Suprapubic skin (tissue), 4 donors: ENCODE measurements at regions not wholly inside any gene's neighbourhood (a gene's known extent, or its start where the extent isn't known, plus 50 kb on each side); places are given as distances from the start of the nearest gene placed in this dataset.
A peak's percentile ranks its signal among the peaks of the same experiment; 100 is the strongest.

Experiments used
- DNase-seq, 2 donors: peaks; one replicate each; pipeline ENCODE4 v3.0.0-alpha.2; 2019; ENCODE audit warnings: low spot score in 2 of 2
- H3K27ac ChIP-seq: fragments of 200-600 bp; sonication (generic); one replicate; pipeline ENCODE4 v1.5.1; 2019
- H3K27me3 ChIP-seq: fragments of 200-600 bp; sonication (generic); one replicate; pipeline ENCODE4 v1.5.1; 2019
- H3K36me3 ChIP-seq: fragments of 200-600 bp; sonication (generic); one replicate; pipeline ENCODE4 v1.5.1; 2019
- H3K4me1 ChIP-seq: fragments of 200-600 bp; sonication (generic); one replicate; pipeline ENCODE4 v1.5.1; 2019
- H3K4me3 ChIP-seq: fragments of 200-600 bp; sonication (generic); one replicate; pipeline ENCODE4 v1.5.1; 2019; ENCODE audit warnings: mild to moderate bottlenecking
- H3K9me3 ChIP-seq: fragments of 200-600 bp; sonication (generic); one replicate; pipeline ENCODE4 v1.5.1; 2019
- EP300 ChIP-seq: sonication (generic); formaldehyde crosslinking; IDR thresholded peaks from one replicate; pipeline ENCODE4 v1.6.1; 2017; ENCODE audit warnings: antibody characterized with exemption
- POLR2A ChIP-seq, 2 donors: fragments of 450-650 bp; IDR thresholded peaks; one replicate each; pipeline ENCODE4 v1.6.1; 2017; ENCODE audit warnings: antibody characterized with exemption in 2 of 2, mild to moderate bottlenecking in 2 of 2, moderate library complexity in 2 of 2
- POLR2AphosphoS5 ChIP-seq, 3 donors: sonication (generic); formaldehyde crosslinking; IDR thresholded peaks; one replicate each; pipeline ENCODE4 v1.6.1; 2017; ENCODE audit warnings: antibody characterized with exemption in 3 of 3
- WGBS: methylation state at CpG from one replicate; pipeline ENCODE4 v1.1.5; 2018; 5-methylcytosine and 5-hydroxymethylcytosine counted together
- TF ChIP-seq, protein P1 (sequence below), 2 donors: fragments of 200-600 bp in 1 of 2; fragments of 450-650 bp in 1 of 2; sonication (generic) in 1 of 2; IDR thresholded peaks; one replicate each; pipeline ENCODE4 v1.5.1; 2016 to 2019; ENCODE audit warnings: antibody characterized with exemption in 2 of 2, mild to moderate bottlenecking in 1 of 2, moderate library complexity in 1 of 2

- 69% methylated on average over 3 of the region's 3 CpGs for WGBS
- Histone ChIP-seq H3K4me3 (no peak overlapping the region), H3K27me3 (no peaks in the 10 kb centered on the region), H3K4me1 (no peaks in the 10 kb centered on the region), H3K27ac (no peak overlapping the region), H3K36me3 (no peaks in the 10 kb centered on the region), H3K9me3 (no peaks in the 10 kb centered on the region)
- DNase-seq, result peak in 1 of 2 donors; percentile 29
- TF ChIP-seq EP300 (no peak), POLR2A (IDR thresholded peaks at IDR 0.05) (no peak), POLR2AphosphoS5 (IDR thresholded peaks at IDR 0.05) (no peak)
- TF ChIP-seq, protein P1, sequence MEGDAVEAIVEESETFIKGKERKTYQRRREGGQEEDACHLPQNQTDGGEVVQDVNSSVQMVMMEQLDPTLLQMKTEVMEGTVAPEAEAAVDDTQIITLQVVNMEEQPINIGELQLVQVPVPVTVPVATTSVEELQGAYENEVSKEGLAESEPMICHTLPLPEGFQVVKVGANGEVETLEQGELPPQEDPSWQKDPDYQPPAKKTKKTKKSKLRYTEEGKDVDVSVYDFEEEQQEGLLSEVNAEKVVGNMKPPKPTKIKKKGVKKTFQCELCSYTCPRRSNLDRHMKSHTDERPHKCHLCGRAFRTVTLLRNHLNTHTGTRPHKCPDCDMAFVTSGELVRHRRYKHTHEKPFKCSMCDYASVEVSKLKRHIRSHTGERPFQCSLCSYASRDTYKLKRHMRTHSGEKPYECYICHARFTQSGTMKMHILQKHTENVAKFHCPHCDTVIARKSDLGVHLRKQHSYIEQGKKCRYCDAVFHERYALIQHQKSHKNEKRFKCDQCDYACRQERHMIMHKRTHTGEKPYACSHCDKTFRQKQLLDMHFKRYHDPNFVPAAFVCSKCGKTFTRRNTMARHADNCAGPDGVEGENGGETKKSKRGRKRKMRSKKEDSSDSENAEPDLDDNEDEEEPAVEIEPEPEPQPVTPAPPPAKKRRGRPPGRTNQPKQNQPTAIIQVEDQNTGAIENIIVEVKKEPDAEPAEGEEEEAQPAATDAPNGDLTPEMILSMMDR (IDR thresholded peaks at IDR 0.05), result no peak
Observed at GRCh38 chr10:130350996-130351395, 214.8 kb downstream of the GLRX3 start.

GRCh38 chr10:130351466-130352290 is 215.5 kb downstream of the GLRX3 start:
- no peak overlapping the region for H3K27ac ChIP-seq
- DNase-seq, result peak in 1 of 2 donors; percentile 71
- 83% methylated on average over 14 of the region's 17 CpGs for WGBS
- H3K9me3 ChIP-seq, result no peaks in the 10 kb centered on the region
- no peaks in the 10 kb centered on the region for H3K4me1 ChIP-seq
- TF ChIP-seq, protein P1 (IDR thresholded peaks at IDR 0.05), result no peak
- TF ChIP-seq POLR2A (IDR thresholded peaks at IDR 0.05) (no peak), POLR2AphosphoS5 (IDR thresholded peaks at IDR 0.05) (no peak), EP300 (no peak)
- no peaks in the 10 kb centered on the region for H3K36me3 ChIP-seq
- H3K27me3 ChIP-seq, result no peaks in the 10 kb centered on the region
- H3K4me3 ChIP-seq, result no peak overlapping the region

DNA sequence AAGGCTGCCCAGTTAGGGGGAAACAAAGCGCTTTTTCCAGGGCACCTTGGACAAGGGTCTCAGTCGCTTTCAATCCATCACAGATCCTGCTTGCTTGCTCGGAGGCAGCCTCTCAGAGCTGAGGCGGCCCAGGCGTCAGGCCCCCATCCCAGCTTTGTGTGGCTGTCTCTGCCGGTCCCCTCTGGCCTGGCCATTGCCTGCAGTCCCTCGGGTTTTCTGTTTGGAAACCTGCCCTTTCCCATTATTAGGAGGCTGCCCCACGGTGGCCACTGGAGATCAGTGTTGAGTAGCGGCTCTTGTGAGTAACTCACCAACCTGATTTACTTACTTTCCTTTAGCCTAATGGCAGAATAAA is 216.1 kb downstream of the GLRX3 start:
- Histone ChIP-seq H3K4me1 (no peaks in the 10 kb centered on the region), H3K36me3 (no peaks in the 10 kb centered on the region), H3K27ac (no peak overlapping the region), H3K27me3 (no peaks in the 10 kb centered on the region), H3K4me3 (no peak overlapping the region), H3K9me3 (no peaks in the 10 kb centered on the region)
- DNase-seq, result peak in 1 of 2 donors; percentile 60
- WGBS, result 65% methylated on average over 8 of the region's 9 CpGs
- TF ChIP-seq POLR2A (IDR thresholded peaks at IDR 0.05), result no peak
- no peak for TF ChIP-seq POLR2AphosphoS5 (IDR thresholded peaks at IDR 0.05)
- TF ChIP-seq EP300, result no peak
- TF ChIP-seq, protein P1 (IDR thresholded peaks at IDR 0.05), result no peak

- peak in 1 of 2 donors; percentile 24 for DNase-seq
Observed at GRCh38 chr10:130353928-130354572, 217.9 kb downstream of the GLRX3 start.

More at GRCh38 chr10:130353928-130354572, 217.9 kb downstream of the GLRX3 start:
- no peaks in the 10 kb centered on the region for H3K27me3 ChIP-seq
- no peak overlapping the region for H3K27ac ChIP-seq
- no peaks in the 10 kb centered on the region for H3K9me3 ChIP-seq
- TF ChIP-seq EP300, result no peak
- TF ChIP-seq POLR2AphosphoS5 (IDR thresholded peaks at IDR 0.05), result no peak
- TF ChIP-seq, protein P1 (IDR thresholded peaks at IDR 0.05), result no peak
- TF ChIP-seq POLR2A (IDR thresholded peaks at IDR 0.05), result no peak
- no peaks in the 10 kb centered on the region for H3K4me1 ChIP-seq
- no peaks in the 10 kb centered on the region for H3K36me3 ChIP-seq
- H3K4me3 ChIP-seq, result no peak overlapping the region
- WGBS, result 56% methylated on average over 10 of the region's 10 CpGs
